Mucosa of rectum (tissue), 2 donors: ENCODE measurements at regions not wholly inside any gene's neighbourhood (a gene's known extent, or its start where the extent isn't known, plus 50 kb on each side); places are given as distances from the start of the nearest gene placed in this dataset.

Experiments used
- H3K27ac ChIP-seq, 2 donors: one replicate each; pipeline ENCODE4 v1.7.0; 2013; ENCODE audit warnings: inconsistent platforms in 2 of 2, low read depth in 2 of 2, low read length in 2 of 2
- H3K27me3 ChIP-seq, 2 donors: one replicate each; pipeline ENCODE4 v1.7.0; 2013; ENCODE audit warnings: low read length in 2 of 2; ENCODE audit not compliant: control insufficient read depth in 2 of 2, insufficient read depth in 2 of 2
- H3K36me3 ChIP-seq, 2 donors: one replicate each; pipeline ENCODE4 v1.7.0; 2013; ENCODE audit warnings: low read length in 2 of 2; ENCODE audit not compliant: control insufficient read depth in 2 of 2, insufficient read depth in 2 of 2
- H3K4me1 ChIP-seq, 2 donors: one replicate each; pipeline ENCODE4 v1.7.0; 2013; ENCODE audit warnings: low read length in 2 of 2, mild to moderate bottlenecking in 1 of 2; ENCODE audit not compliant: control insufficient read depth in 2 of 2, insufficient read depth in 2 of 2
- H3K4me3 ChIP-seq, 2 donors: one replicate each; pipeline ENCODE4 v1.7.0; 2013; ENCODE audit warnings: low read length in 2 of 2
- H3K9ac ChIP-seq, 2 donors: one replicate each; pipeline ENCODE4 v1.7.0; 2013; ENCODE audit warnings: low read length in 2 of 2, low read depth in 1 of 2, mild to moderate bottlenecking in 1 of 2
- H3K9me3 ChIP-seq, 2 donors: one replicate each; pipeline ENCODE4 v1.7.0; 2013; ENCODE audit warnings: low read length in 2 of 2; ENCODE audit not compliant: control insufficient read depth in 2 of 2
- donor health status: healthy.
- donor health status: Normal muscosa, but diverticular disease.

GRCh38 chrX:40188573-40189417, 91.0 kb upstream of the BCOR start:
- Histone ChIP-seq H3K4me1 (no peaks in the 10 kb centered on the region), H3K36me3 (no peaks in the 10 kb centered on the region), H3K4me3 (no peak overlapping the region), H3K27ac (no peak overlapping the region), H3K9ac (no peak overlapping the region), H3K9me3 (peaks cover 0 to 4% of the 10 kb centered on the region in 2 donors), H3K27me3 (no peaks in the 10 kb centered on the region)

- no peaks in the 10 kb centered on the region for H3K36me3 ChIP-seq
- no peaks in the 10 kb centered on the region for H3K27me3 ChIP-seq
- H3K9ac ChIP-seq: no peak overlapping the region
- no peak overlapping the region for H3K27ac ChIP-seq
- H3K4me3 ChIP-seq: no peak overlapping the region
- peaks cover 0 to 4% of the 10 kb centered on the region in 2 donors for H3K9me3 ChIP-seq
- H3K4me1 ChIP-seq: no peaks in the 10 kb centered on the region
Observed at GRCh38 chrX:40184968-40185367, 87.2 kb upstream of the BCOR start.

- H3K4me1 ChIP-seq: no peaks in the 10 kb centered on the region
- no peaks in the 10 kb centered on the region for H3K36me3 ChIP-seq
- peaks cover 0 to 4% of the 10 kb centered on the region in 2 donors for H3K9me3 ChIP-seq
- no peak overlapping the region for H3K9ac ChIP-seq
- H3K27ac ChIP-seq: no peak overlapping the region
- peaks cover 0 to 5% of the 10 kb centered on the region in 2 donors for H3K27me3 ChIP-seq
- H3K4me3 ChIP-seq: no peak overlapping the region
Observed at GRCh38 chrX:40182615-40183014, 84.9 kb upstream of the BCOR start.

- Histone ChIP-seq H3K27ac (no peak overlapping the region), H3K36me3 (no peaks in the 10 kb centered on the region), H3K4me1 (no peaks in the 10 kb centered on the region), H3K9me3 (peaks cover 0 to 4% of the 10 kb centered on the region in 2 donors), H3K4me3 (no peak overlapping the region), H3K9ac (no peak overlapping the region), H3K27me3 (peaks cover 0 to 5% of the 10 kb centered on the region in 2 donors)
Observed at GRCh38 chrX:40182095-40182494, 84.3 kb upstream of the BCOR start.

- no peak overlapping the region for H3K9ac ChIP-seq
- no peak overlapping the region for H3K27ac ChIP-seq
- H3K4me1 ChIP-seq: peaks cover 3 to 7% of the 10 kb centered on the region in 2 donors
- H3K4me3 ChIP-seq: no peak overlapping the region
- H3K9me3 ChIP-seq: no peaks in the 10 kb centered on the region
- peaks cover 0 to 5% of the 10 kb centered on the region in 2 donors for H3K27me3 ChIP-seq
- no peaks in the 10 kb centered on the region for H3K36me3 ChIP-seq
Observed at GRCh38 chrX:40179283-40179682, 81.5 kb upstream of the BCOR start.

- Histone ChIP-seq H3K27ac (no peak overlapping the region), H3K4me3 (no peak overlapping the region), H3K27me3 (peaks cover 0 to 5% of the 10 kb centered on the region in 2 donors), H3K4me1 (peaks cover 12 to 15% of the 10 kb centered on the region in 2 donors), H3K9ac (no peak overlapping the region), H3K36me3 (no peaks in the 10 kb centered on the region), H3K9me3 (no peaks in the 10 kb centered on the region)
Observed at GRCh38 chrX:40177942-40178715, 80.4 kb upstream of the BCOR start.

GRCh38 chrX:40177489-40177888, 79.7 kb upstream of the BCOR start:
- Histone ChIP-seq H3K9ac (peak overlapping the region in 1 of 2 donors; percentile 58), H3K4me3 (peak overlapping the region in 1 of 2 donors; percentile 62), H3K9me3 (no peaks in the 10 kb centered on the region), H3K27me3 (peaks cover 0 to 5% of the 10 kb centered on the region in 2 donors), H3K27ac (peak overlapping the region; percentile 84 to 95), H3K4me1 (peaks cover 17 to 20% of the 10 kb centered on the region in 2 donors), H3K36me3 (no peaks in the 10 kb centered on the region)

GRCh38 chrX:40177117-40177430, 79.3 kb upstream of the BCOR start:
- H3K27me3 ChIP-seq: peaks cover 0 to 5% of the 10 kb centered on the region in 2 donors
- peaks cover 17 to 20% of the 10 kb centered on the region in 2 donors for H3K4me1 ChIP-seq
- no peaks in the 10 kb centered on the region for H3K36me3 ChIP-seq
- H3K9me3 ChIP-seq: no peaks in the 10 kb centered on the region
- H3K4me3 ChIP-seq: peak overlapping the region; percentile 47 to 62
- H3K9ac ChIP-seq: peak overlapping the region; percentile 49 to 58
- H3K27ac ChIP-seq: peak overlapping the region; percentile 84 to 95

GRCh38 chrX:40176351-40177116, 78.8 kb upstream of the BCOR start:
- peaks cover 17 to 22% of the 10 kb centered on the region in 2 donors for H3K4me1 ChIP-seq
- H3K27ac ChIP-seq: peak overlapping the region; percentile 84 to 95
- no peaks in the 10 kb centered on the region for H3K36me3 ChIP-seq
- peaks cover 0 to 5% of the 10 kb centered on the region in 2 donors for H3K27me3 ChIP-seq
- H3K9ac ChIP-seq: peak overlapping the region; percentile 74 to 75
- peak overlapping the region; percentile 47 to 76 for H3K4me3 ChIP-seq
- no peaks in the 10 kb centered on the region for H3K9me3 ChIP-seq
